ENCODE measurements at regions not wholly inside any gene's neighbourhood (a gene's known extent, or its start where the extent isn't known, plus 50 kb on each side); places are given as distances from the start of the nearest gene placed in this dataset.

GRCh38 chr5:87836696-87837095 lies 424.0 kb upstream of the CCNH start:
- CTCF ChIA-PET: no interaction called here

GRCh38 chr5:87831499-87831898 lies 418.8 kb upstream of the CCNH start:
- ChIA-PET CTCF (no interaction called here), POLR2A (no interaction called here)
- peaks cover 8 to 18% (median 13%) of the 10 kb centered on the region in 5 donors for H3K9me3 Mint-ChIP-seq
- H3K36me3 Mint-ChIP-seq: no peaks in the 10 kb centered on the region
- no peaks in the 10 kb centered on the region for H3K4me1 ChIP-seq (ENCODE audit: insufficient read depth, low read length)
- H3K36me3 ChIP-seq (ENCODE audit: insufficient read depth, low read length): no peaks in the 10 kb centered on the region
- no peak overlapping the region for H3K27ac ChIP-seq (ENCODE audit: low read depth, low read length)
- H3K9me3 ChIP-seq (ENCODE audit: low read length): no peaks in the 10 kb centered on the region
- no peak for DNase-seq
- no peak overlapping the region for H3K4me3 ChIP-seq (ENCODE audit: low read length)
- H3K4me1 Mint-ChIP-seq: no peaks in the 10 kb centered on the region
- no peaks in the 10 kb centered on the region for H3K27me3 ChIP-seq (ENCODE audit: insufficient read depth, low read length, poor library complexity, severe bottlenecking)
- no peak overlapping the region for H3K4me3 Mint-ChIP-seq
- H3K27ac Mint-ChIP-seq: no peak overlapping the region
- H3K27me3 Mint-ChIP-seq: peaks cover 0 to 1% of the 10 kb centered on the region in 2 donors

More at GRCh38 chr5:87836696-87837095, 424.0 kb upstream of the CCNH start:
- Mint-ChIP-seq H3K9me3 (peaks cover 17 to 52% (median 30%) of the 10 kb centered on the region in 5 donors), H3K27ac (no peak overlapping the region), H3K4me1 (no peaks in the 10 kb centered on the region), H3K4me3 (no peak overlapping the region), H3K27me3 (no peaks in the 10 kb centered on the region), H3K36me3 (no peaks in the 10 kb centered on the region)
- no peaks in the 10 kb centered on the region for H3K9me3 ChIP-seq (ENCODE audit: low read length)
- H3K27me3 ChIP-seq (ENCODE audit: insufficient read depth, low read length, poor library complexity, severe bottlenecking): no peaks in the 10 kb centered on the region
- DNase-seq: no peak
- no peak overlapping the region for H3K27ac ChIP-seq (ENCODE audit: low read depth, low read length)
- H3K4me1 ChIP-seq (ENCODE audit: insufficient read depth, low read length): no peaks in the 10 kb centered on the region
- no peak overlapping the region for H3K4me3 ChIP-seq (ENCODE audit: low read length)
- POLR2A ChIA-PET: no interaction called here
- no peaks in the 10 kb centered on the region for H3K36me3 ChIP-seq (ENCODE audit: insufficient read depth, low read length)

GRCh38 chr5:87829217-87829551 lies 416.5 kb upstream of the CCNH start:
- H3K27me3 Mint-ChIP-seq: peaks cover 0 to 1% of the 10 kb centered on the region in 2 donors
- ChIA-PET POLR2A (no interaction called here), CTCF (no interaction called here)
- H3K9me3 Mint-ChIP-seq: peaks cover 4 to 18% (median 13%) of the 10 kb centered on the region in 5 donors
- H3K4me1 ChIP-seq (ENCODE audit: insufficient read depth, low read length): no peaks in the 10 kb centered on the region
- no peak overlapping the region for H3K27ac ChIP-seq (ENCODE audit: low read depth, low read length)
- no peak overlapping the region for H3K4me3 Mint-ChIP-seq
- H3K9me3 ChIP-seq (ENCODE audit: low read length): no peaks in the 10 kb centered on the region
- no peaks in the 10 kb centered on the region for H3K4me1 Mint-ChIP-seq
- no peak overlapping the region for H3K4me3 ChIP-seq (ENCODE audit: low read length)
- no peaks in the 10 kb centered on the region for H3K36me3 Mint-ChIP-seq
- no peak for DNase-seq
- H3K27me3 ChIP-seq (ENCODE audit: insufficient read depth, low read length, poor library complexity, severe bottlenecking): no peaks in the 10 kb centered on the region
- H3K27ac Mint-ChIP-seq: no peak overlapping the region
- no peaks in the 10 kb centered on the region for H3K36me3 ChIP-seq (ENCODE audit: insufficient read depth, low read length)

- H3K4me3 Mint-ChIP-seq: no peak overlapping the region
- ChIA-PET POLR2A (no interaction called here), CTCF (no interaction called here)
- no peaks in the 10 kb centered on the region for H3K36me3 Mint-ChIP-seq
- no peaks in the 10 kb centered on the region for H3K9me3 ChIP-seq (ENCODE audit: low read length)
- peaks cover 0 to 1% of the 10 kb centered on the region in 2 donors for H3K27me3 Mint-ChIP-seq
- no peak for DNase-seq
- no peak overlapping the region for H3K4me3 ChIP-seq (ENCODE audit: low read length)
- no peak overlapping the region for H3K27ac ChIP-seq (ENCODE audit: low read depth, low read length)
- H3K36me3 ChIP-seq (ENCODE audit: insufficient read depth, low read length): no peaks in the 10 kb centered on the region
- H3K27me3 ChIP-seq (ENCODE audit: insufficient read depth, low read length, poor library complexity, severe bottlenecking): no peaks in the 10 kb centered on the region
- H3K27ac Mint-ChIP-seq: no peak overlapping the region
- no peaks in the 10 kb centered on the region for H3K4me1 Mint-ChIP-seq
- no peaks in the 10 kb centered on the region for H3K4me1 ChIP-seq (ENCODE audit: insufficient read depth, low read length)
- peaks cover 4 to 15% (median 10%) of the 10 kb centered on the region in 5 donors for H3K9me3 Mint-ChIP-seq
Observed at GRCh38 chr5:87828545-87829216, 416.0 kb upstream of the CCNH start.

GRCh38 chr5:87827539-87827938 lies 414.8 kb upstream of the CCNH start:
- Mint-ChIP-seq H3K27me3 (peaks cover 0 to 3% of the 10 kb centered on the region in 2 donors), H3K27ac (no peak overlapping the region), H3K36me3 (no peaks in the 10 kb centered on the region), H3K4me1 (no peaks in the 10 kb centered on the region), H3K4me3 (no peak overlapping the region), H3K9me3 (peaks cover 6 to 10% (median 7%) of the 10 kb centered on the region in 5 donors)
- H3K9me3 ChIP-seq (ENCODE audit: low read length): no peaks in the 10 kb centered on the region
- no peaks in the 10 kb centered on the region for H3K36me3 ChIP-seq (ENCODE audit: insufficient read depth, low read length)
- CTCF ChIA-PET: no interaction called here
- no peak overlapping the region for H3K27ac ChIP-seq (ENCODE audit: low read depth, low read length)
- no peak for DNase-seq
- H3K4me3 ChIP-seq (ENCODE audit: low read length): no peak overlapping the region
- H3K27me3 ChIP-seq (ENCODE audit: insufficient read depth, low read length, poor library complexity, severe bottlenecking): no peaks in the 10 kb centered on the region
- POLR2A ChIA-PET: no interaction called here
- H3K4me1 ChIP-seq (ENCODE audit: insufficient read depth, low read length): no peaks in the 10 kb centered on the region

- no peak for DNase-seq
- Mint-ChIP-seq H3K4me3 (no peak overlapping the region), H3K9me3 (peaks cover 0 to 7% (median 1%) of the 10 kb centered on the region in 5 donors), H3K27me3 (peaks cover 0 to 3% of the 10 kb centered on the region in 2 donors), H3K36me3 (no peaks in the 10 kb centered on the region), H3K27ac (no peak overlapping the region), H3K4me1 (no peaks in the 10 kb centered on the region)
- Histone ChIP-seq H3K36me3 (ENCODE audit: insufficient read depth, low read length) (no peaks in the 10 kb centered on the region), H3K9me3 (ENCODE audit: low read length) (no peaks in the 10 kb centered on the region), H3K27ac (ENCODE audit: low read depth, low read length) (no peak overlapping the region), H3K4me1 (ENCODE audit: insufficient read depth, low read length) (no peaks in the 10 kb centered on the region), H3K27me3 (ENCODE audit: insufficient read depth, low read length, poor library complexity, severe bottlenecking) (no peaks in the 10 kb centered on the region), H3K4me3 (ENCODE audit: low read length) (no peak overlapping the region)
- CTCF ChIA-PET: no interaction called here
- POLR2A ChIA-PET: no interaction called here
Observed at GRCh38 chr5:87826507-87826906, 413.8 kb upstream of the CCNH start.

GRCh38 chr5:87825583-87825982 lies 412.9 kb upstream of the CCNH start:
- CTCF ChIA-PET: no interaction called here
- DNase-seq: no peak
- Histone ChIP-seq H3K27ac (ENCODE audit: low read depth, low read length) (no peak overlapping the region), H3K27me3 (ENCODE audit: insufficient read depth, low read length, poor library complexity, severe bottlenecking) (no peaks in the 10 kb centered on the region), H3K9me3 (ENCODE audit: low read length) (no peaks in the 10 kb centered on the region), H3K36me3 (ENCODE audit: insufficient read depth, low read length) (no peaks in the 10 kb centered on the region), H3K4me1 (ENCODE audit: insufficient read depth, low read length) (no peaks in the 10 kb centered on the region), H3K4me3 (ENCODE audit: low read length) (no peak overlapping the region)
- POLR2A ChIA-PET: no interaction called here
- H3K27me3 Mint-ChIP-seq: peaks cover 0 to 3% of the 10 kb centered on the region in 2 donors
- H3K4me1 Mint-ChIP-seq: no peaks in the 10 kb centered on the region
- H3K9me3 Mint-ChIP-seq: peaks cover 0 to 3% (median 0%) of the 10 kb centered on the region in 5 donors
- H3K36me3 Mint-ChIP-seq: no peaks in the 10 kb centered on the region
- no peak overlapping the region for H3K4me3 Mint-ChIP-seq
- H3K27ac Mint-ChIP-seq: no peak overlapping the region

- no peak overlapping the region for H3K4me3 Mint-ChIP-seq
- Histone ChIP-seq H3K9me3 (ENCODE audit: low read length) (no peaks in the 10 kb centered on the region), H3K4me3 (ENCODE audit: low read length) (no peak overlapping the region), H3K36me3 (ENCODE audit: insufficient read depth, low read length) (no peaks in the 10 kb centered on the region), H3K27ac (ENCODE audit: low read depth, low read length) (no peak overlapping the region), H3K27me3 (ENCODE audit: insufficient read depth, low read length, poor library complexity, severe bottlenecking) (no peaks in the 10 kb centered on the region), H3K4me1 (ENCODE audit: insufficient read depth, low read length) (no peaks in the 10 kb centered on the region)
- POLR2A ChIA-PET: no interaction called here
- H3K27me3 Mint-ChIP-seq: peaks cover 0 to 3% of the 10 kb centered on the region in 2 donors
- H3K27ac Mint-ChIP-seq: no peak overlapping the region
- CTCF ChIA-PET: no interaction called here
- peaks cover 0 to 3% (median 3%) of the 10 kb centered on the region in 5 donors for H3K9me3 Mint-ChIP-seq
- H3K36me3 Mint-ChIP-seq: no peaks in the 10 kb centered on the region
- DNase-seq: no peak
- H3K4me1 Mint-ChIP-seq: no peaks in the 10 kb centered on the region
Observed at GRCh38 chr5:87807783-87808182, 395.1 kb upstream of the CCNH start.
